Stimulated activated CD4-positive, alpha-beta T cell treated with anti-CD3 and anti-CD28 coated beads, Interleukin-4, amount 100 ng/mL, for 24 hours (primary cell): ENCODE measurements at regions not wholly inside any gene's neighbourhood (a gene's known extent, or its start where the extent isn't known, plus 50 kb on each side); places are given as distances from the start of the nearest gene placed in this dataset.

Experiments used
- DNase-seq: peaks from one replicate; pipeline ENCODE4 v3.0.0-alpha.2; 2020

GRCh38 chr3:170727754-170728153 is 141.9 kb upstream of the SLC7A14 start:
- DNase-seq, result no peak

- DNase-seq, result no peak
Observed at GRCh38 chr3:170726976-170727661, 141.2 kb upstream of the SLC7A14 start.

- DNase-seq, result no peak
Observed at GRCh38 chr3:170725285-170725731, 139.4 kb upstream of the SLC7A14 start.

GRCh38 chr3:170724599-170725280 is 138.9 kb upstream of the SLC7A14 start:
- DNase-seq, result no peak

GRCh38 chr3:170723241-170723640 is 137.4 kb upstream of the SLC7A14 start:
- no peak for DNase-seq

- DNase-seq, result no peak
Observed at GRCh38 chr3:170721563-170721962, 135.7 kb upstream of the SLC7A14 start.

GRCh38 chr3:170719300-170719699 is 133.4 kb upstream of the SLC7A14 start:
- DNase-seq, result no peak

GRCh38 chr3:170718848-170719247 is 133.0 kb upstream of the SLC7A14 start:
- no peak for DNase-seq

GRCh38 chr3:170717410-170718402 is 131.8 kb upstream of the SLC7A14 start:
- DNase-seq, result no peak

- DNase-seq, result no peak
Observed at GRCh38 chr3:170716172-170716805, 130.4 kb upstream of the SLC7A14 start.

GRCh38 chr3:170714562-170715535 is 129.0 kb upstream of the SLC7A14 start:
- DNase-seq, result no peak

- no peak for DNase-seq
Observed at GRCh38 chr3:170714122-170714521, 128.2 kb upstream of the SLC7A14 start.

GRCh38 chr3:170713653-170714052 is 127.8 kb upstream of the SLC7A14 start:
- DNase-seq, result no peak

- no peak for DNase-seq
Observed at GRCh38 chr3:170712798-170713197, 126.9 kb upstream of the SLC7A14 start.

GRCh38 chr3:170712336-170712735 is 126.5 kb upstream of the SLC7A14 start:
- DNase-seq, result no peak

GRCh38 chr3:170711786-170712185 is 125.9 kb upstream of the SLC7A14 start:
- DNase-seq, result no peak

- no peak for DNase-seq
Observed at GRCh38 chr3:170709046-170709445, 123.2 kb upstream of the SLC7A14 start.

GRCh38 chr3:170707899-170708298 is 122.0 kb upstream of the SLC7A14 start:
- DNase-seq, result no peak

GRCh38 chr3:170705131-170705530 is 119.3 kb upstream of the SLC7A14 start:
- no peak for DNase-seq

- no peak for DNase-seq
Observed at GRCh38 chr3:170703121-170703588, 117.3 kb upstream of the SLC7A14 start.
